ENCODE measurements at regions not wholly inside any gene's neighbourhood (a gene's known extent, or its start where the extent isn't known, plus 50 kb on each side); places are given as distances from the start of the nearest gene placed in this dataset.
A peak's percentile ranks its signal among the peaks of the same experiment; 100 is the strongest.

GRCh38 chr10:10647331-10647730 is 370.3 kb upstream of the CELF2 start:
- no peak for DNase-seq

- no peak for DNase-seq
These were observed 360.4 kb upstream of the CELF2 start for GRCh38 chr10:10657139-10657760.

GRCh38 chr10:10658172-10658785 is 359.4 kb upstream of the CELF2 start:
- no peak for DNase-seq

GRCh38 chr10:10660054-10660453 is 357.6 kb upstream of the CELF2 start:
- DNase-seq = no peak

GRCh38 chr10:10661176-10661575 is 356.5 kb upstream of the CELF2 start:
- no peak for DNase-seq

GRCh38 chr10:10662716-10663408 is 354.8 kb upstream of the CELF2 start:
- no peak for DNase-seq

- no peak for DNase-seq
These were observed 354.1 kb upstream of the CELF2 start for GRCh38 chr10:10663622-10664021.

- DNase-seq = no peak
These were observed 351.9 kb upstream of the CELF2 start for GRCh38 chr10:10665750-10666149.

GRCh38 chr10:10667466-10667865 is 350.2 kb upstream of the CELF2 start:
- DNase-seq = no peak

GRCh38 chr10:10676972-10677371 is 340.7 kb upstream of the CELF2 start:
- no peak for DNase-seq

GRCh38 chr10:10677479-10677878 is 340.2 kb upstream of the CELF2 start:
- peak; percentile 44 to 56 for DNase-seq

- no peak for DNase-seq
These were observed 337.2 kb upstream of the CELF2 start for GRCh38 chr10:10680496-10680895.

- DNase-seq = no peak
These were observed 332.7 kb upstream of the CELF2 start for GRCh38 chr10:10684972-10685371.

- no peak for DNase-seq
These were observed 332.1 kb upstream of the CELF2 start for GRCh38 chr10:10685566-10685965.

GRCh38 chr10:10687751-10688150 is 329.9 kb upstream of the CELF2 start:
- DNase-seq = no peak

GRCh38 chr10:10699427-10699826 is 318.2 kb upstream of the CELF2 start:
- DNase-seq = no peak

GRCh38 chr10:10701084-10701611 is 316.5 kb upstream of the CELF2 start:
- DNase-seq = no peak

GRCh38 chr10:10702211-10702610 is 315.5 kb upstream of the CELF2 start:
- no peak for DNase-seq

GRCh38 chr10:10703382-10703781 is 314.3 kb upstream of the CELF2 start:
- no peak for DNase-seq

GRCh38 chr10:10712155-10712704 is 305.4 kb upstream of the CELF2 start:
- DNase-seq = no peak

GRCh38 chr10:10714327-10714726 is 303.3 kb upstream of the CELF2 start:
- DNase-seq = no peak

- DNase-seq = no peak
These were observed 300.7 kb upstream of the CELF2 start for GRCh38 chr10:10716972-10717371.

- DNase-seq = no peak
These were observed 295.2 kb upstream of the CELF2 start for GRCh38 chr10:10722422-10722821.

GRCh38 chr10:10725196-10725595 is 292.5 kb upstream of the CELF2 start:
- no peak for DNase-seq
